Thyroid gland (tissue), 4 donors: ENCODE measurements at regions not wholly inside any gene's neighbourhood (a gene's known extent, or its start where the extent isn't known, plus 50 kb on each side); places are given as distances from the start of the nearest gene placed in this dataset.
A peak's percentile ranks its signal among the peaks of the same experiment; 100 is the strongest.

Source experiments
- DNase-seq, 2 donors: peaks; one replicate each; pipeline ENCODE4 v3.0.0-alpha.2; 2019
- H3K27ac ChIP-seq, 3 donors: fragments of 200-600 bp; sonication (generic); 1 replicate in 2 of 3; 2 replicates in 1 of 3; pipeline ENCODE4 v1.5.1; 2016 to 2019; ENCODE audit warnings: mild to moderate bottlenecking in 1 of 3, moderate library complexity in 1 of 3
- H3K27me3 ChIP-seq: fragments of 200-600 bp; sonication (generic); one replicate; pipeline ENCODE4 v1.5.1; 2019
- H3K36me3 ChIP-seq, 2 donors: fragments of 200-600 bp; sonication (generic); one replicate each; pipeline ENCODE4 v1.5.1; 2016 to 2019
- H3K4me1 ChIP-seq, 2 donors: fragments of 200-600 bp; sonication (generic); one replicate each; pipeline ENCODE4 v1.5.1; 2017 to 2019
- H3K4me3 ChIP-seq, 3 donors: fragments of 200-600 bp; sonication (generic); replicated peaks in 1 of 3; 1 replicate in 2 of 3; 2 replicates in 1 of 3; pipeline ENCODE4 v1.5.1; 2016; ENCODE audit warnings: mild to moderate bottlenecking in 1 of 3
- H3K9me3 ChIP-seq: fragments of 200-600 bp; sonication (generic); one replicate; pipeline ENCODE4 v1.5.1; 2017
- CTCF ChIP-seq, 6 experiments: fragments of 200-600 bp in 3 of 6; fragments of 450-650 bp in 3 of 6; sonication (generic) in 3 of 6; IDR thresholded peaks; one replicate each; pipeline ENCODE4 v1.5.1; 2016 to 2019; ENCODE audit warnings: antibody characterized with exemption in 6 of 6, mild to moderate bottlenecking in 2 of 6, inconsistent platforms in 1 of 6, moderate library complexity in 1 of 6
- POLR2A ChIP-seq, 2 donors: fragments of 450-650 bp; IDR thresholded peaks; one replicate each; pipeline ENCODE4 v1.6.1; 2017; ENCODE audit warnings: antibody characterized with exemption in 2 of 2, mild to moderate bottlenecking in 2 of 2, moderate library complexity in 1 of 2
- WGBS, 2 donors: methylation state at CpG; one replicate each; pipeline ENCODE4 v1.1.5; 2017; 5-methylcytosine and 5-hydroxymethylcytosine counted together
- intact Hi-C: fragments of 100-400 bp; cut with DNase I; formaldehyde crosslinking; loops from one replicate; pipeline ENCODE4 v1.15.1; 2023

- Histone ChIP-seq H3K9me3 (no peaks in the 10 kb centered on the region), H3K27me3 (no peaks in the 10 kb centered on the region), H3K4me1 (no peaks in the 10 kb centered on the region), H3K27ac (no peak overlapping the region), H3K36me3 (no peaks in the 10 kb centered on the region), H3K4me3 (no peak overlapping the region)
- intact Hi-C loops: no loop called here
- DNase-seq: peak; percentile 34 to 53
- WGBS, 2 donors: 20 to 21% methylated on average over 11 of the region's 11 CpGs
- TF ChIP-seq CTCF (IDR thresholded peaks at IDR 0.05): no peak
- TF ChIP-seq POLR2A (IDR thresholded peaks at IDR 0.05): no peak
Measured at GRCh38 chr5:82396871-82397514, 118.8 kb upstream of the RPS23 start.

- H3K9me3 ChIP-seq: no peaks in the 10 kb centered on the region
- DNase-seq: no peak
Measured at GRCh38 chr5:82396396-82396795, 118.2 kb upstream of the RPS23 start.

GRCh38 chr5:82393951-82394350 lies 115.8 kb upstream of the RPS23 start:
- Histone ChIP-seq H3K9me3 (no peaks in the 10 kb centered on the region), H3K36me3 (no peaks in the 10 kb centered on the region), H3K4me1 (no peaks in the 10 kb centered on the region), H3K27ac (no peak overlapping the region), H3K4me3 (no peak overlapping the region), H3K27me3 (no peaks in the 10 kb centered on the region)
- 89 to 92% methylated on average over 3 of the region's 3 CpGs for WGBS, 2 donors
- no peak for TF ChIP-seq POLR2A (IDR thresholded peaks at IDR 0.05)
- TF ChIP-seq CTCF (IDR thresholded peaks at IDR 0.05): no peak
- intact Hi-C loops: no loop called here
- DNase-seq: no peak

More at GRCh38 chr5:82396396-82396795, 118.2 kb upstream of the RPS23 start:
- WGBS, 2 donors: 87 to 91% methylated on average over 2 of the region's 2 CpGs
- intact Hi-C loops: no loop called here
- no peak overlapping the region for H3K4me3 ChIP-seq
- TF ChIP-seq CTCF (IDR thresholded peaks at IDR 0.05) (no peak), POLR2A (IDR thresholded peaks at IDR 0.05) (no peak)
- H3K27me3 ChIP-seq: no peaks in the 10 kb centered on the region
- no peaks in the 10 kb centered on the region for H3K4me1 ChIP-seq
- no peak overlapping the region for H3K27ac ChIP-seq
- H3K36me3 ChIP-seq: no peaks in the 10 kb centered on the region

GRCh38 chr5:82390088-82390487 lies 111.9 kb upstream of the RPS23 start:
- Histone ChIP-seq H3K4me1 (no peaks in the 10 kb centered on the region), H3K27me3 (no peaks in the 10 kb centered on the region), H3K36me3 (no peaks in the 10 kb centered on the region), H3K9me3 (no peaks in the 10 kb centered on the region), H3K27ac (no peak overlapping the region), H3K4me3 (no peak overlapping the region)
- intact Hi-C loops: no loop called here
- TF ChIP-seq POLR2A (IDR thresholded peaks at IDR 0.05) (no peak), CTCF (IDR thresholded peaks at IDR 0.05) (no peak)
- no peak for DNase-seq
- 94 to 98% methylated on average over 3 of the region's 3 CpGs for WGBS, 2 donors

GRCh38 chr5:82389347-82389746 lies 111.2 kb upstream of the RPS23 start:
- intact Hi-C loops: no loop called here
- no peak for TF ChIP-seq POLR2A (IDR thresholded peaks at IDR 0.05)
- Histone ChIP-seq H3K27me3 (no peaks in the 10 kb centered on the region), H3K36me3 (no peaks in the 10 kb centered on the region), H3K4me3 (no peak overlapping the region), H3K4me1 (no peaks in the 10 kb centered on the region), H3K9me3 (no peaks in the 10 kb centered on the region), H3K27ac (peak overlapping the region in 1 of 3 donors; percentile 24)
- no peak for DNase-seq
- WGBS, 2 donors: 90 to 95% methylated on average over 2 of the region's 2 CpGs
